GM12864 (cell line): ENCODE measurements at regions not wholly inside any gene's neighbourhood (a gene's known extent, or its start where the extent isn't known, plus 50 kb on each side); places are given as distances from the start of the nearest gene placed in this dataset.

Experiments used
- DNase-seq: peaks from one replicate; pipeline ENCODE4 v3.0.0-alpha.2; 2011; ENCODE audit warnings: low read depth
- H3K4me3 ChIP-seq: 2 replicates; pipeline ENCODE4 v1.5.1; 2011; ENCODE audit warnings: mild to moderate bottlenecking, low read depth, low read length, control low read depth
- TF ChIP-seq, protein P1 (sequence below): IDR thresholded peaks from 2 replicates; pipeline ENCODE4 v1.5.1; 2011; ENCODE audit warnings: low read depth, mild to moderate bottlenecking, moderate library complexity, low read length, control low read depth, inconsistent platforms; ENCODE audit errors: missing control alignments

DNA sequence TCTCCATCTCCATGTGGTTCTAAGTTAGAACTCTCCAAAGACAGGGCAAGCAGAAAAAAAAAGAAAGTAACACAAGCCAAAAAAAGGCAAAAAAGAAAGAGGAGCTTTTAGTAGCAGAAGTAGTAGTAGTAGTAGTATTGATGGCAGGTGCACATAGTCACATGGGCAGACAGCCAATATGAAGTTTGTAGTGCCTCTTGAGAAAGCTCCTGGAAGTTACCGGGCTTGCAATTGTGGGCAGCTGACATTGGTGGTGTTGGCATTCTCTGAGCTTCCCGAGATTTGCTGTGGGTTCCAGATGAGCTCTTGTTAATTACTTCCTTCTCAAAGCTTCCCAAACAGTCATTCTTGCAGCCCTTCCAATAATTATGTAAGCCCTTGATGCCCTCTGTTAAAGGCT is 1128.5 kb downstream of the TYW1 start:
- DNase-seq, result no peak
- TF ChIP-seq, protein P1, sequence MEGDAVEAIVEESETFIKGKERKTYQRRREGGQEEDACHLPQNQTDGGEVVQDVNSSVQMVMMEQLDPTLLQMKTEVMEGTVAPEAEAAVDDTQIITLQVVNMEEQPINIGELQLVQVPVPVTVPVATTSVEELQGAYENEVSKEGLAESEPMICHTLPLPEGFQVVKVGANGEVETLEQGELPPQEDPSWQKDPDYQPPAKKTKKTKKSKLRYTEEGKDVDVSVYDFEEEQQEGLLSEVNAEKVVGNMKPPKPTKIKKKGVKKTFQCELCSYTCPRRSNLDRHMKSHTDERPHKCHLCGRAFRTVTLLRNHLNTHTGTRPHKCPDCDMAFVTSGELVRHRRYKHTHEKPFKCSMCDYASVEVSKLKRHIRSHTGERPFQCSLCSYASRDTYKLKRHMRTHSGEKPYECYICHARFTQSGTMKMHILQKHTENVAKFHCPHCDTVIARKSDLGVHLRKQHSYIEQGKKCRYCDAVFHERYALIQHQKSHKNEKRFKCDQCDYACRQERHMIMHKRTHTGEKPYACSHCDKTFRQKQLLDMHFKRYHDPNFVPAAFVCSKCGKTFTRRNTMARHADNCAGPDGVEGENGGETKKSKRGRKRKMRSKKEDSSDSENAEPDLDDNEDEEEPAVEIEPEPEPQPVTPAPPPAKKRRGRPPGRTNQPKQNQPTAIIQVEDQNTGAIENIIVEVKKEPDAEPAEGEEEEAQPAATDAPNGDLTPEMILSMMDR, result no peak

DNA sequence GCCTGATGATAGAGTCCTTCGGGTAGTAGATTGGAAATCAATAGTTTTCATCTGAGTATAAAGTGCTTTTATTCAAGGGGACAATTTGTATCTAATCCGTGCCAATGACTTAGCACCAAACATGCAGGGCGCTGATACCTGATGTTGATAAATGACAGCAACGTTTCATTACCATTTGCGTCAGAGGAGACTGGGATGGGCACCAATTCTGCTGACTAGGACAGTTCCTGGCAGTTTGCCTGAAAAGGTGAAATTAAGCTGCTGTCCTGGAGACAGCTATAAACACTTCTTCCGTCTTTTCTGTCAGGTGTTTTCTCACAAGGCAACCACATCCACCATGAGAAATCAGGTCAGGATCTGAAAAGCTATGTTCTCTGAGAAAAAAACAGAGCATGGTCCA is 1136.4 kb downstream of the TYW1 start:
- TF ChIP-seq, protein P1, result no peak
- no peak for DNase-seq
- no peak overlapping the region for H3K4me3 ChIP-seq

More for the DNA sequence above, 1128.5 kb downstream of the TYW1 start:
- no peak overlapping the region for H3K4me3 ChIP-seq

DNA sequence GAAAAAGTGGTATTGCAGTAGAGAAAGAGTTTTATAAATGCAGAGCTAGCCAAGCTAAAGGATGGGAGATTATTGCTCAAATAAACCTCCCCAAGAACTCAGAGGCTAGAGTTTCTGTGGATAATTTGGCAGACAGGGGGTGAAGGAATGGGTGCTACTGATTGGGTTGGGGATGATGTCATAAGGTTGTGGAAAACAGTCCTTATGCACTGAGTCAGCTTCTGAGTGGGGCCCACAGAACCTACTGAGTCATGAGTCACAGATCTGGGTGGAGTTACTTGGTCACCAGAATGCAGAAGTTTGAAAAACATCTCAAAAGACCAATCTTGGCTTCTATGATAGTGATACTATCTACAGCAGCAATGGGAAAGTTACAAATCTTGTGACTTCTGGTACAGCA is 1146.7 kb downstream of the TYW1 start:
- H3K4me3 ChIP-seq, result no peak overlapping the region
- DNase-seq, result no peak
- TF ChIP-seq, protein P1, result no peak

DNA sequence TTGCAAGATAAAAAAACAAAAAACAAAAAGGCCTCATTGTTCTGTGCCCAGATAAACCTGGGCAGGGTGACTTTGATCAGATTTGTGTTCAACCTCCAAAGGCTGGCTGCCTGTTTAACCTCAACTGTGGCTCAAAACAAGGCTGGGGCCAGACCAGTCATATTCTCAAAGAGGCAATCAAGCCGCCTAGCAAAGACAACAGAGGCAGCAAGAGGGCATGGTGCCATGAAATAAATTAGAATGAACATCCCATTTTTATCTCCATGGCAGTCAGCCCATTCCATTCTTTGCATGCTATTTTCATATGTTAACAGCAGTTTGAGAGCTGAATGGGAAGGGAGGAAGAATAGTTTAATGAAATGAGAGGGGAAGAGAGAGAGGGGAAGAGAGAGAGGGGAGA is 1150.3 kb downstream of the TYW1 start:
- DNase-seq, result no peak
- H3K4me3 ChIP-seq, result no peak overlapping the region
- TF ChIP-seq, protein P1, result no peak

DNA sequence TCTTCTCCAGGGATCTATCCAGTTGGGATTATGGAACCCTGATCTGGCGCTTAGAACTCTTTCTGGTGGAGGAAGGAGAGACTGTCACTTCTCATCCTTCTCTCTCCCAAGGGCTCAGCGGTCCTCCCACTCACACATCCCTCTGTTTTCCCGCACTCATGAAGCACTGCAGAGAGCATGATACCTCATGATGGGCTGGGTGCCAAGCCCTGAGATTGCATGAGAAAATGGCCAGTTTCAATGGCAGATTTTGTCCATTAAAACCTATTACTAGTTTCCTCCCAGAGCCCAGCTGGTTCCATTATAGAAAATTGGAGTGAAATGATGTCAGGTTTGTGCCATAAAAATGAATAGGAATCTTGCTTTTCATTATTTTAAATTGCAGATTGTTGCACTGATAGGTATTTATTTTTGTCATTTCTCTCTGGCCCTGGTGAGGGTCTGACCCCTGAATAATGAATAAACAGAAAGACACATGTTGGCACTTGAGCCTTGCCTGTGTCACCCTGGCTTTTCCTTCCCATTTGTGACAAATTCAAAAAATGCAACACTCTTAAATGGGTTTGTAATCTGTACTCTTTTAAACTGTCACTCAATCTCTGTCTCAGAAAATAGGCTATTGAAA is 1151.1 kb downstream of the TYW1 start:
- TF ChIP-seq, protein P1, result no peak
- DNase-seq, result no peak
- no peak overlapping the region for H3K4me3 ChIP-seq

DNA sequence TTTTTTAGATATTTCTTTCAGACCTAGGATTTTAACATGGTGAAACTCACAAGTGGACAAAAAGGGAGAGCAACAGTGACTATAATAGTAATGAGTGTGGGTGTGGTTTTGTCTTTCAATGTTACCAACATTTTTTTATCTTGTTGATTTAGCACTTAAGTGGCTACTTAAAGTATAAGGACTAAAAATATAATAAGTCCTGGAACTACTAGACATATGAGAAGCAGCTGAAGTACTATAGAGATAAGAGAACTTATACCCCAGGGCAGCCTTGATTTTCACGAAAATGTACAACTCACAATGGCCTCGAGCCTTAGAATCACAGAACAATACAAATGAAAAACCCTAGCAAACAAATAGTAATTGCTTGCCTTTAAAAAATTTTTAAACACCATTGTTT is 1151.8 kb downstream of the TYW1 start:
- TF ChIP-seq, protein P1, result no peak
- H3K4me3 ChIP-seq, result no peak overlapping the region
- no peak for DNase-seq

DNA sequence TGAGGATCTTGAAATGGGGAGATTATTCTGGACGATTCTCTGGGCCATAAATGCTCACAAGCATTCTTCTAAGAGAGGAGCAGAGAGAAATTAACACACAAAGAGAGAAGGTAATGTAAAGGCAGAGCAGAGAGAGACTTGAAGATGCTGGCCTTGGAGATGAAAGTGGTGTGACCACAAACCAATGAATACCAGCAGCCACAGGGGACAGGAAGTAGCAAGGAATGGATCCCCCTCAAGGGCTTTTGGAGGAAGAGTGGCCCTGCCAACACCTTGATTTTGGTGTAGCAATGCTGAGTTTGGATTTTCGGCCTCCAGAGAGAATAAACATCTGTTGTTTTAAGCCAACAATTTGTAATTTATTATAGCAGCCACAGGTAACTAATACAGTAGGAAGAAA is 1155.6 kb downstream of the TYW1 start:
- TF ChIP-seq, protein P1, result no peak
- no peak overlapping the region for H3K4me3 ChIP-seq
- no peak for DNase-seq
